ENCODE measurements at regions not wholly inside any gene's neighbourhood (a gene's known extent, or its start where the extent isn't known, plus 50 kb on each side); places are given as distances from the start of the nearest gene placed in this dataset.

DNA sequence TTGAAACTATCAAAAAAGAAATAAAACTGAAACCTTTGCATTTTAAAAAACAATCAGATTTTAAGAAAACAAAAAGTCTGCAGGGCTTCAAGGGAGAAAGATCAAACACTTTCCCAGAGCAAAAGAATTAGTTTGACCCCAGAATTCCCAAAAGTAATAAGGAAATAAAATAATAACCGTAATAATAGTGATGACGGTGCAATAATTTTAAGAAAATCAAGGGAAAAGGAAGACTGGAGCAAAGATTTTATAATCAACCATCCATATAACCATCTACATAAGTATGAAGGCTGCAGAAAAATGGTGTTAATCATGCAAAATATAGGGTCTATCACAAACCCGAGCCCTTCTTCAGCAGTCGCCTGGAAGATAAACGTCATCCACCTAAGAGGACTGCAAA is 634.8 kb downstream of the GALR1 start:
- no peak for TF ChIP-seq CTCF (IDR thresholded peaks at IDR 0.05)
- no CpG with 5 or more reads among the region's 5 CpGs for WGBS (ENCODE audit: insufficient coverage)

DNA sequence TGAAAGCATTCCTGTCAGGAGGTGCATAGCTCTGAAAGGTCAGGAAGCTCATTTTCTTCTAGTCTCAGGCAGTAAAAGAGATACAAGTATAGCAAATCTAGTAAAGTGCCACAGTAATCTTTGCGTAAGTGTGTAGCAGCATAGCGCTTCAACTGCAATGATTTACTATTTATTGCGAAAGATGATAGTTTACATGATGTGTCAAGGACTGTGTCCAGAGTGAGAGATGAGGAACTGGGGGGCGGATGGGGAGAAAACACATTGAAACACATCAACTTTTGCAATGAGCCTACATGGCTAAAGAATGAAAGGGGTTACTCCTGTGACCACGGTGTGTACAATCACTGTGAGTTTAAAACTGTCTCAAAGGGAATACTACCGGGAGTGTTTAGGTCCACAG is 644.4 kb downstream of the GALR1 start:
- Histone ChIP-seq H3K4me2 (replicated peaks; ENCODE audit: extremely low read depth, low read length, poor library complexity, severe bottlenecking) (no peak overlapping the region), H3K9ac (ENCODE audit: insufficient read depth, low read length, poor library complexity, severe bottlenecking) (no peak overlapping the region), H3K4me3 (replicated peaks in 1 of 3; ENCODE audit: low read depth in 2 of 3, low read length in 3 of 3) (no peak overlapping the region), H3K9me3 (replicated peaks in 1 of 2; ENCODE audit: control insufficient read depth in 1 of 2, insufficient read depth in 1 of 2, low read length in 2 of 2) (no peaks in the 10 kb centered on the region), H3K36me3 (replicated peaks in 1 of 2; ENCODE audit: control insufficient read depth in 1 of 2, insufficient read depth in 2 of 2, low read length in 2 of 2) (no peaks in the 10 kb centered on the region), H3K27ac (ENCODE audit: low read depth in 1 of 2, low read length in 2 of 2) (no peak overlapping the region), H3K79me2 (ENCODE audit: insufficient read depth, low read length) (no peaks in the 10 kb centered on the region), H4K20me1 (ENCODE audit: insufficient read depth, low read length) (no peaks in the 10 kb centered on the region), H2AFZ (ENCODE audit: insufficient read depth, low read depth, low read length, poor library complexity, severe bottlenecking) (no peak overlapping the region), H3K27me3 (ENCODE audit: control insufficient read depth in 2 of 2, insufficient read depth in 2 of 2, low read length in 2 of 2) (peaks cover 3 to 8% of the 10 kb centered on the region in 2 donors), H3K4me1 (ENCODE audit: control insufficient read depth in 1 of 2, insufficient read depth in 2 of 2, low read length in 2 of 2) (no peaks in the 10 kb centered on the region)
- Mint-ChIP-seq H3K9me3 (peaks cover 0 to 5% (median 2%) of the 10 kb centered on the region in 7 donors), H3K27me3 (ENCODE audit: low read depth in 3 of 3) (peaks cover 3 to 13% (median 6%) of the 10 kb centered on the region in 3 donors), H3K36me3 (no peaks in the 10 kb centered on the region), H3K27ac (no peak overlapping the region), H3K4me3 (no peak overlapping the region), H3K4me1 (no peaks in the 10 kb centered on the region)
- TF ChIP-seq CTCF (IDR thresholded peaks at IDR 0.05): no peak
- 74% methylated on average over 4 of the region's 6 CpGs for whole genome bisulfite sequencing (ENCODE audit: insufficient coverage)
- no peak for DNase-seq
- intact Hi-C loops (cut with micrococcal nuclease): no loop called here

More for the DNA sequence above, 634.8 kb downstream of the GALR1 start:
- Histone ChIP-seq H3K4me2 (replicated peaks; ENCODE audit: extremely low read depth, low read length, poor library complexity, severe bottlenecking) (no peak overlapping the region), H3K4me1 (ENCODE audit: control insufficient read depth in 1 of 2, insufficient read depth in 2 of 2, low read length in 2 of 2) (no peaks in the 10 kb centered on the region), H2AFZ (ENCODE audit: insufficient read depth, low read depth, low read length, poor library complexity, severe bottlenecking) (no peak overlapping the region), H3K27ac (ENCODE audit: low read depth in 1 of 2, low read length in 2 of 2) (no peak overlapping the region), H3K9me3 (replicated peaks in 1 of 2; ENCODE audit: control insufficient read depth in 1 of 2, insufficient read depth in 1 of 2, low read length in 2 of 2) (no peaks in the 10 kb centered on the region), H3K36me3 (replicated peaks in 1 of 2; ENCODE audit: control insufficient read depth in 1 of 2, insufficient read depth in 2 of 2, low read length in 2 of 2) (no peaks in the 10 kb centered on the region), H3K9ac (ENCODE audit: insufficient read depth, low read length, poor library complexity, severe bottlenecking) (no peak overlapping the region), H3K79me2 (ENCODE audit: insufficient read depth, low read length) (no peaks in the 10 kb centered on the region), H3K27me3 (ENCODE audit: control insufficient read depth in 2 of 2, insufficient read depth in 2 of 2, low read length in 2 of 2) (no peaks in the 10 kb centered on the region), H4K20me1 (ENCODE audit: insufficient read depth, low read length) (no peaks in the 10 kb centered on the region), H3K4me3 (replicated peaks in 1 of 3; ENCODE audit: low read depth in 2 of 3, low read length in 3 of 3) (no peak overlapping the region)
- Mint-ChIP-seq H3K36me3 (no peaks in the 10 kb centered on the region), H3K9me3 (peaks cover 0 to 5% (median under 1%) of the 10 kb centered on the region in 7 donors), H3K27ac (no peak overlapping the region), H3K4me3 (no peak overlapping the region), H3K27me3 (ENCODE audit: low read depth in 3 of 3) (peaks cover 0 to 4% (median 3%) of the 10 kb centered on the region in 3 donors), H3K4me1 (no peaks in the 10 kb centered on the region)
- intact Hi-C loops (cut with micrococcal nuclease): no loop called here
- DNase-seq: no peak
